CD4-positive, alpha-beta T cell (primary cell): ENCODE measurements at regions not wholly inside any gene's neighbourhood (a gene's known extent, or its start where the extent isn't known, plus 50 kb on each side); places are given as distances from the start of the nearest gene placed in this dataset.

Experiments used
- ATAC-seq: fragments of 200-7000 bp; cut with Tn5 transposase; one replicate; pipeline ENCODE4 v1.10.0; 2022; ENCODE audit warnings: mild to moderate bottlenecking; ENCODE audit not compliant: poor library complexity
- CTCF ChIA-PET: fragments of 350-600 bp; sonication (Branson Sonifier 250); formaldehyde crosslinking; loops from one replicate; lab custom pipeline; 2021; ENCODE audit warnings: antibody characterized with exemption, inconsistent platforms; lab: Charles Lee
- POLR2A ChIA-PET: fragments of 350-600 bp; sonication (Branson Sonifier 250); formaldehyde crosslinking; loops from one replicate; lab custom pipeline; 2021; ENCODE audit warnings: antibody characterized with exemption, inconsistent platforms; lab: Charles Lee
- DNase-seq, 14 experiments: peaks; one replicate each; pipeline ENCODE4 v3.0.0-alpha.2; 2013 to 2020; ENCODE audit warnings: mixed read lengths in 2 of 14
- H3K27ac ChIP-seq, 2 donors: one replicate each; pipeline versions ENCODE4 v1.5.1 to v1.7.0; 2013; ENCODE audit warnings: low read length in 2 of 2, low read depth in 1 of 2, mild to moderate bottlenecking in 1 of 2
- H3K27me3 ChIP-seq, 2 experiments: 1 replicate in 1 of 2; 2 replicates in 1 of 2; pipeline versions ENCODE4 v1.6.1 to v1.7.0; 2013; ENCODE audit warnings: low read length in 2 of 2, control low read depth in 1 of 2, mild to moderate bottlenecking in 1 of 2, moderate library complexity in 1 of 2; ENCODE audit not compliant: insufficient read depth in 2 of 2, control insufficient read depth in 1 of 2
- H3K36me3 ChIP-seq: one replicate; pipeline ENCODE4 v1.6.1; 2013; ENCODE audit warnings: low read length, control low read depth; ENCODE audit not compliant: insufficient read depth
- H3K4me1 ChIP-seq: one replicate; pipeline ENCODE4 v1.6.1; 2013; ENCODE audit warnings: low read length, control low read depth; ENCODE audit not compliant: insufficient read depth
- H3K4me3 ChIP-seq: one replicate; pipeline ENCODE4 v1.5.1; 2013; ENCODE audit warnings: mild to moderate bottlenecking, low read length, moderate library complexity
- H3K9me3 ChIP-seq, 2 experiments: 1 replicate in 1 of 2; 2 replicates in 1 of 2; pipeline versions ENCODE4 v1.6.1 to v1.7.0; 2013; ENCODE audit warnings: low read length in 2 of 2, mild to moderate bottlenecking in 2 of 2, control low read depth in 1 of 2, moderate library complexity in 1 of 2; ENCODE audit not compliant: control insufficient read depth in 1 of 2, insufficient read depth in 1 of 2
- H3K27ac Mint-ChIP-seq: one replicate; pipeline ENCODE4 v1.8.0; 2020; ENCODE audit warnings: mixed read lengths
- H3K27me3 Mint-ChIP-seq: one replicate; pipeline ENCODE4 v1.8.0; 2021; ENCODE audit warnings: mixed read lengths
- H3K36me3 Mint-ChIP-seq: one replicate; pipeline ENCODE4 v1.8.0; 2021; ENCODE audit warnings: low read depth, mixed read lengths
- H3K4me1 Mint-ChIP-seq: one replicate; pipeline ENCODE4 v1.8.0; 2021; ENCODE audit warnings: low read depth, mixed read lengths
- H3K4me3 Mint-ChIP-seq: one replicate; pipeline ENCODE4 v1.8.0; 2020; ENCODE audit warnings: mild to moderate bottlenecking, mixed read lengths
- H3K9me3 Mint-ChIP-seq: one replicate; pipeline ENCODE4 v1.8.0; 2020; ENCODE audit warnings: mixed read lengths
- intact Hi-C, 2 experiments: fragments of 100-400 bp; cut with DNase I in 1 of 2; cut with micrococcal nuclease in 1 of 2; formaldehyde crosslinking; loops; one replicate each; pipeline versions ENCODE4 v1.15.1 to v1.9.0; 2023 to 2025; cut with DNase I, micrococcal nuclease
- TF ChIP-seq, protein P1 (sequence below): fragments of 200-600 bp; IDR thresholded peaks from one replicate; pipeline ENCODE4 v1.8.0; 2022; ENCODE audit warnings: antibody characterized with exemption, mild to moderate bottlenecking

DNA sequence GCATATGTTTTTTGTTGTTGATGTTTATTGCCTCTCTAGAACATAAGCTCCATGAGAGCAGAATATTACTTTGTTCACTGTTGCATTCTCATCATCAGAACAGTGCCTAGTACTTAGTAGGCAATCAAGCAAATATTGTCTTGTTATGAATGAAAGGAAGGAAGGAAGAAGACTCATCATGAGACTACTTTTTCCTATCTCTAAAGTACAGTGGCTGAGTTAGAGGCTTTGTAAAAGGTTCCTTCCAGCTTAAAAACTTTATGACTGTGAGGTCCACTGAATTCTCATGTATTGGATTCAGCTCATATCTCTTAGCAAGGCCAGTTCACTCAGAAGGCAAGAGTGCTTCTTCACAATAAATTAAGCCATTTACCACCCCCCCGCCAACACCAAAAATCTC is 171.8 kb upstream of the NR3C1 start:
- H3K9me3 Mint-ChIP-seq, result no peaks in the 10 kb centered on the region
- TF ChIP-seq, protein P1, sequence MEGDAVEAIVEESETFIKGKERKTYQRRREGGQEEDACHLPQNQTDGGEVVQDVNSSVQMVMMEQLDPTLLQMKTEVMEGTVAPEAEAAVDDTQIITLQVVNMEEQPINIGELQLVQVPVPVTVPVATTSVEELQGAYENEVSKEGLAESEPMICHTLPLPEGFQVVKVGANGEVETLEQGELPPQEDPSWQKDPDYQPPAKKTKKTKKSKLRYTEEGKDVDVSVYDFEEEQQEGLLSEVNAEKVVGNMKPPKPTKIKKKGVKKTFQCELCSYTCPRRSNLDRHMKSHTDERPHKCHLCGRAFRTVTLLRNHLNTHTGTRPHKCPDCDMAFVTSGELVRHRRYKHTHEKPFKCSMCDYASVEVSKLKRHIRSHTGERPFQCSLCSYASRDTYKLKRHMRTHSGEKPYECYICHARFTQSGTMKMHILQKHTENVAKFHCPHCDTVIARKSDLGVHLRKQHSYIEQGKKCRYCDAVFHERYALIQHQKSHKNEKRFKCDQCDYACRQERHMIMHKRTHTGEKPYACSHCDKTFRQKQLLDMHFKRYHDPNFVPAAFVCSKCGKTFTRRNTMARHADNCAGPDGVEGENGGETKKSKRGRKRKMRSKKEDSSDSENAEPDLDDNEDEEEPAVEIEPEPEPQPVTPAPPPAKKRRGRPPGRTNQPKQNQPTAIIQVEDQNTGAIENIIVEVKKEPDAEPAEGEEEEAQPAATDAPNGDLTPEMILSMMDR, result no peak
- H3K27ac Mint-ChIP-seq, result no peak overlapping the region
- no peaks in the 10 kb centered on the region for H3K27me3 Mint-ChIP-seq
- H3K4me3 Mint-ChIP-seq, result no peak overlapping the region
- H3K4me1 Mint-ChIP-seq, result no peaks in the 10 kb centered on the region
- DNase-seq (no peak), ATAC-seq (no peak)
- no peak overlapping the region for H3K4me3 ChIP-seq
- no peak overlapping the region for H3K27ac ChIP-seq
- ChIA-PET POLR2A (interaction anchor here (0.7 kb wide), 1 partner anchor 166 kb away, joined by 3 read pairs; no protein-coding TSS in a partner anchor), CTCF (interaction anchor here (0.9 to 1.2 kb wide), 2 partner anchors 9 to 862 kb away, joined by 3 to 4 read pairs; no protein-coding TSS in a partner anchor)
- H3K36me3 ChIP-seq, result no peaks in the 10 kb centered on the region
- intact Hi-C loops, result no loop called here
- peaks cover 0 to 3% of the 10 kb centered on the region in 2 experiments for H3K9me3 ChIP-seq
- no peaks in the 10 kb centered on the region for H3K36me3 Mint-ChIP-seq
- H3K27me3 ChIP-seq, result peaks cover 0 to 6% of the 10 kb centered on the region in 2 experiments
- H3K4me1 ChIP-seq, result no peaks in the 10 kb centered on the region

DNA sequence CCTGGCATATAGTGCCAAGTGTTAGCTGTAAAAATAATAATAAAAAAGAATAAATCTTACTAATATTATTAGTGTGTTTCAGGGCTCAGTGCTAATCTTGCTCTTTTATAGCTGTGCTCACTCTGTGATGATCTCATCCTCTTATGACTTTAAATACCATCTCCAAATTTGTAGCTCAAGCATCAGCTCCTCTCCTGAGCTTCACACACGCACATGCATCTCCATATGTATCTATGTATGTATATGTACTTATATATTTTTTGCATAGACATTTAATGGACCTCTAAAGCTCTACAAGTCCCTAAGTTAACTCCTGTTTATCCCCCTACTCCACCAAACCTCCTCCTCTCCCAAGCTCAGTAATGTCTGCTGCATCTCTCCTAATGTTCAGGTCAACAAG is 170.8 kb upstream of the NR3C1 start:
- Mint-ChIP-seq H3K27ac (no peak overlapping the region), H3K4me3 (no peak overlapping the region), H3K36me3 (no peaks in the 10 kb centered on the region), H3K27me3 (no peaks in the 10 kb centered on the region), H3K4me1 (no peaks in the 10 kb centered on the region), H3K9me3 (no peaks in the 10 kb centered on the region)
- Histone ChIP-seq H3K4me1 (no peaks in the 10 kb centered on the region), H3K36me3 (no peaks in the 10 kb centered on the region), H3K4me3 (no peak overlapping the region), H3K27ac (no peak overlapping the region), H3K27me3 (peaks cover 0 to 6% of the 10 kb centered on the region in 2 experiments), H3K9me3 (peaks cover 0 to 3% of the 10 kb centered on the region in 2 experiments)
- intact Hi-C loops, result no loop called here
- DNase-seq (no peak), ATAC-seq (no peak)
- TF ChIP-seq, protein P1, result no peak
- CTCF ChIA-PET, result interaction anchor here (1.0 to 1.2 kb wide), 2 partner anchors 13 to 20 kb away, joined by 3 to 4 read pairs; no protein-coding TSS in a partner anchor
- POLR2A ChIA-PET, result no interaction called here

DNA sequence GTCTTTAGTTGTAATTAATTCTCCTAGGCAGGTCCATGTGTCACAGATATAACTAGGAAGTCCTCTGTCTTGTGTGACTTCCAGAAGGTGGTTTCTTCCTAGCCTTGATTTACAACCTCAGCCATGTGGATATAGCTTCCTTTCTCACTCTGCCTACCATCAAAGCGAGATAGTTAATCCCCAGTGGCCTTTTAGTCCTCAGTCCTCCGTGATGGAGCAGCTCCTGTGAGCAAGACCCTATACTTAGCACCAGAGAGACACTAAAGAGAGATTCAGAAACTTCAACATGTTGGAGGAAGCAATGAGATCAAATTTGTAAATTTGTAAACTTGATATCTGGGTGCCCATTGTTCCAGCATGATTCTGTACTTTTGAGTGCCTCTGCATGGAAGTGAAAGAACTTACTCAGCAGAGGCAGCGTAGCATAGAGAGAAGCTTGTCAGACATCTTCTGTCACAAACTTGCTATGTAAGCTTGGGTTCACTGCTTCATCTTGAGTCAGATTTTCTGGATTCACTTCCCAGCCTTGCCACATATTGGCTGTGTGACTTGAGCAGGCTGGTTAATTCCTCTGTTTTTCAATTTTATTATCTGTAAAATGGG is 170.2 kb upstream of the NR3C1 start:
- DNase-seq, result peak in 2 of 14 experiments; percentile 12 to 15
- Histone ChIP-seq H3K4me1 (no peaks in the 10 kb centered on the region), H3K9me3 (peaks cover 0 to 3% of the 10 kb centered on the region in 2 experiments), H3K36me3 (no peaks in the 10 kb centered on the region), H3K27me3 (peaks cover 0 to 6% of the 10 kb centered on the region in 2 experiments), H3K27ac (no peak overlapping the region), H3K4me3 (no peak overlapping the region)
- Mint-ChIP-seq H3K27ac (no peak overlapping the region), H3K9me3 (no peaks in the 10 kb centered on the region), H3K27me3 (no peaks in the 10 kb centered on the region), H3K36me3 (no peaks in the 10 kb centered on the region), H3K4me1 (no peaks in the 10 kb centered on the region), H3K4me3 (no peak overlapping the region)
- ChIA-PET POLR2A (no interaction called here), CTCF (interaction anchor here (1.2 kb wide), 1 partner anchor 12 kb away, joined by 4 read pairs; no protein-coding TSS in a partner anchor)
- intact Hi-C loops, result no loop called here
- TF ChIP-seq, protein P1, result no peak
- no peak for ATAC-seq
